A549 (cell line): ENCODE measurements at regions not wholly inside any gene's neighbourhood (a gene's known extent, or its start where the extent isn't known, plus 50 kb on each side); places are given as distances from the start of the nearest gene placed in this dataset.

ENCODE experiments used
- CHD2 ChIP-seq: fragments of 150-350 bp; IDR thresholded peaks from 2 replicates; pipeline ENCODE4 v1.6.1; 2014; ENCODE audit warnings: low read length; ENCODE audit not compliant: partially characterized antibody
- EP300 ChIP-seq, 2 experiments: fragments of >200 bp; sonication (Bioruptor Twin); formaldehyde crosslinking; IDR thresholded peaks; 2 replicates in 1 of 2; 3 replicates in 1 of 2; pipeline ENCODE4 v1.6.1; 2016 to 2017
- ESRRA ChIP-seq: fragments of 150-350 bp; IDR thresholded peaks from 2 replicates; pipeline ENCODE4 v1.6.1; 2014; ENCODE audit warnings: mild to moderate bottlenecking, low read length, borderline replicate concordance
- HOXA7 ChIP-seq: fragments of 250-450 bp; sonication (Bioruptor Pico); IDR thresholded peaks from 2 replicates; pipeline ENCODE4 v1.5.0; 2020; ENCODE audit warnings: mild to moderate bottlenecking, moderate library complexity
- HOXB5 ChIP-seq: fragments of 250-450 bp; sonication (Bioruptor Pico); IDR thresholded peaks from 2 replicates; pipeline ENCODE4 v1.5.0; 2020; ENCODE audit warnings: mild to moderate bottlenecking, moderate library complexity
- MAFK ChIP-seq: fragments of 450-650 bp; IDR thresholded peaks from 2 replicates; pipeline ENCODE4 v1.6.1; 2014; ENCODE audit not compliant: partially characterized antibody
- MYC ChIP-seq: IDR thresholded peaks from 2 replicates; pipeline ENCODE4 v1.6.1; 2012; ENCODE audit warnings: mild to moderate bottlenecking, inconsistent platforms, low read length, improper control_type of control experiment, borderline replicate concordance
- NFE2L2 ChIP-seq: fragments of 150-350 bp; conservative IDR thresholded peaks from 2 replicates; pipeline ENCODE4 v1.6.1; 2014; ENCODE audit warnings: low read length
- POLR2A ChIP-seq: IDR thresholded peaks from 2 replicates; pipeline ENCODE4 v1.6.1; 2012; ENCODE audit warnings: mild to moderate bottlenecking, low read length
- ZNF302 ChIP-seq: fragments of 250-450 bp; sonication (Bioruptor Pico); IDR thresholded peaks from 2 replicates; pipeline ENCODE4 v1.9.0; 2021; ENCODE audit warnings: inconsistent platforms, mild to moderate bottlenecking, moderate library complexity
- TF ChIP-seq, protein P1 (sequence below): fragments of >200 bp; sonication (Bioruptor Twin); formaldehyde crosslinking; IDR thresholded peaks from 3 replicates; pipeline ENCODE4 v1.5.1; 2016
- TF ChIP-seq, protein P2 (sequence below): fragments of 450-650 bp; IDR thresholded peaks from 2 replicates; pipeline ENCODE4 v1.6.1; 2014; ENCODE audit warnings: antibody characterized with exemption
- TF ChIP-seq, protein P3 (sequence below): fragments of 150-350 bp; IDR thresholded peaks from 2 replicates; pipeline ENCODE4 v1.6.1; 2014; ENCODE audit warnings: low read depth, mild to moderate bottlenecking, low read length

DNA sequence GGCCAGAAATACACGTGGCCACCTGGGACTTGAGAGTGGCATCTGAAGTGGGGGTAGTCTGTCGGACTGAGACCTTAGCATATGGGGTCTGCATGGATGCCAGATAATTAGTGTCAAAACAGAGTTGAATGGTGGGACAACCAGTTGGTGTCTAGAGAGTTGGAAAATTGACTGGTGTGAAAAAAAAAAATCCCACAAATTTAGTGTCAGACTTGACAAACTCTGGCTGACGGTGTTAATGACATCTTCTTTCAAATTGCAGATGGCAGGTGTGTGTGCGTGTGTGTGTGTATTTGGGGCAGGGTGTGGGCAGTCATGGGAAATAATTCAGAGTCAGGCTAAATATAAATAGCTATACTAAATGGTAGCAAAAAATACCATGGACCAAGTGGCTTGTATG lies 365.4 kb upstream of the RGPD4 start:
- TF ChIP-seq ESRRA (no peak), NFE2L2 (no peak), MAFK (no peak), POLR2A (no peak), MYC (no peak), HOXB5 (CRISPR knock-in tag) (no peak), ZNF302 (CRISPR knock-in tag) (no peak), CHD2 (no peak), HOXA7 (CRISPR knock-in tag) (no peak), EP300 (IDR thresholded peaks at IDR 0.05) (no peak)
- TF ChIP-seq, protein P1, sequence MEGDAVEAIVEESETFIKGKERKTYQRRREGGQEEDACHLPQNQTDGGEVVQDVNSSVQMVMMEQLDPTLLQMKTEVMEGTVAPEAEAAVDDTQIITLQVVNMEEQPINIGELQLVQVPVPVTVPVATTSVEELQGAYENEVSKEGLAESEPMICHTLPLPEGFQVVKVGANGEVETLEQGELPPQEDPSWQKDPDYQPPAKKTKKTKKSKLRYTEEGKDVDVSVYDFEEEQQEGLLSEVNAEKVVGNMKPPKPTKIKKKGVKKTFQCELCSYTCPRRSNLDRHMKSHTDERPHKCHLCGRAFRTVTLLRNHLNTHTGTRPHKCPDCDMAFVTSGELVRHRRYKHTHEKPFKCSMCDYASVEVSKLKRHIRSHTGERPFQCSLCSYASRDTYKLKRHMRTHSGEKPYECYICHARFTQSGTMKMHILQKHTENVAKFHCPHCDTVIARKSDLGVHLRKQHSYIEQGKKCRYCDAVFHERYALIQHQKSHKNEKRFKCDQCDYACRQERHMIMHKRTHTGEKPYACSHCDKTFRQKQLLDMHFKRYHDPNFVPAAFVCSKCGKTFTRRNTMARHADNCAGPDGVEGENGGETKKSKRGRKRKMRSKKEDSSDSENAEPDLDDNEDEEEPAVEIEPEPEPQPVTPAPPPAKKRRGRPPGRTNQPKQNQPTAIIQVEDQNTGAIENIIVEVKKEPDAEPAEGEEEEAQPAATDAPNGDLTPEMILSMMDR, result no peak
- TF ChIP-seq, protein P2, sequence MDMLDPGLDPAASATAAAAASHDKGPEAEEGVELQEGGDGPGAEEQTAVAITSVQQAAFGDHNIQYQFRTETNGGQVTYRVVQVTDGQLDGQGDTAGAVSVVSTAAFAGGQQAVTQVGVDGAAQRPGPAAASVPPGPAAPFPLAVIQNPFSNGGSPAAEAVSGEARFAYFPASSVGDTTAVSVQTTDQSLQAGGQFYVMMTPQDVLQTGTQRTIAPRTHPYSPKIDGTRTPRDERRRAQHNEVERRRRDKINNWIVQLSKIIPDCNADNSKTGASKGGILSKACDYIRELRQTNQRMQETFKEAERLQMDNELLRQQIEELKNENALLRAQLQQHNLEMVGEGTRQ, result no peak
- TF ChIP-seq, protein P3, sequence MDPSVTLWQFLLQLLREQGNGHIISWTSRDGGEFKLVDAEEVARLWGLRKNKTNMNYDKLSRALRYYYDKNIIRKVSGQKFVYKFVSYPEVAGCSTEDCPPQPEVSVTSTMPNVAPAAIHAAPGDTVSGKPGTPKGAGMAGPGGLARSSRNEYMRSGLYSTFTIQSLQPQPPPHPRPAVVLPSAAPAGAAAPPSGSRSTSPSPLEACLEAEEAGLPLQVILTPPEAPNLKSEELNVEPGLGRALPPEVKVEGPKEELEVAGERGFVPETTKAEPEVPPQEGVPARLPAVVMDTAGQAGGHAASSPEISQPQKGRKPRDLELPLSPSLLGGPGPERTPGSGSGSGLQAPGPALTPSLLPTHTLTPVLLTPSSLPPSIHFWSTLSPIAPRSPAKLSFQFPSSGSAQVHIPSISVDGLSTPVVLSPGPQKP, result no peak
